Thyroid gland (tissue), 4 donors: ENCODE measurements at regions not wholly inside any gene's neighbourhood (a gene's known extent, or its start where the extent isn't known, plus 50 kb on each side); places are given as distances from the start of the nearest gene placed in this dataset.

Source experiments
- CTCF ChIP-seq, 6 experiments: fragments of 200-600 bp in 3 of 6; fragments of 450-650 bp in 3 of 6; sonication (generic) in 3 of 6; IDR thresholded peaks; one replicate each; pipeline ENCODE4 v1.5.1; 2016 to 2019; ENCODE audit warnings: antibody characterized with exemption in 6 of 6, mild to moderate bottlenecking in 2 of 6, inconsistent platforms in 1 of 6, moderate library complexity in 1 of 6
- POLR2A ChIP-seq, 2 donors: fragments of 450-650 bp; IDR thresholded peaks; one replicate each; pipeline ENCODE4 v1.6.1; 2017; ENCODE audit warnings: antibody characterized with exemption in 2 of 2, mild to moderate bottlenecking in 2 of 2, moderate library complexity in 1 of 2

GRCh38 chr10:128491686-128492085, 365.5 kb upstream of the MKI67 start:
- no peak for TF ChIP-seq CTCF (IDR thresholded peaks at IDR 0.05)
- TF ChIP-seq POLR2A (IDR thresholded peaks at IDR 0.05) = no peak
